T47D (cell line): ENCODE measurements at regions not wholly inside any gene's neighbourhood (a gene's known extent, or its start where the extent isn't known, plus 50 kb on each side); places are given as distances from the start of the nearest gene placed in this dataset.
"Not testable (repeated sequence)": the region's sequence is repeated elsewhere in the genome, so short reads cannot be mapped to it uniquely, and the experiment has no call there.

Experiments
- DNase-seq, 2 experiments: peaks; one replicate each; pipeline versions ENCODE4 v3.0.0 to v3.0.0-alpha.2; 2011 to 2012; ENCODE audit warnings: low read depth in 1 of 2, low spot score in 1 of 2
- JUND ChIP-seq: IDR thresholded peaks from 2 replicates; pipeline ENCODE4 v1.6.1; 2012; ENCODE audit warnings: low read depth
- in situ Hi-C: cut with HindIII; loops from 2 replicates; pipeline ENCODE4 v1.10.0; 2016; ENCODE audit warnings: low sequenced_read_pairs, low pct_unique_long_range_greater_than_20kb

DNA sequence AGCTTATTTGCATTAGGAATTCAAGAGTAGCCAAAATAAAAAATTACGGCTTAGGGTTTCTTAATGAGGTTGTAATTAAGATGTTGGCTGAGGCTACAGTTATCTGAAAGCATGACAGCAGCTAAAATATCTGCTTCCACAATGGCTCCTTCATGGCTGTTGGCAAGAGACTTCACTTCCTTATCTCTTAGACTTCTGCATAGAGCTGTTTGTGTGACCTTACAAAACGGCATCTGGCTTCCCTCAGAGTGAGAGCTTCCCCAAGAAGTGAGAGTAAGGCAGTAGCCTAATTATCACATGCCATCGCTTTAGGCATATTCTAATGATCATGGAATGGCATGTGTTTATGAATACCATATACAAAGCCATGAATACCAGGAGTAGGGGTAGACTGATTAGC, 57.6 kb downstream of the CCDC59 start:
- no peak for DNase-seq
- TF ChIP-seq JUND: no peak
- in situ Hi-C loops: no loop called here

- no peak for TF ChIP-seq JUND
- in situ Hi-C loops: no loop called here
- no peak for DNase-seq
These were observed 58.7 kb downstream of the CCDC59 start for GRCh38 chr12:82299319-82300025.

- TF ChIP-seq JUND: no peak
- DNase-seq: no peak
- in situ Hi-C loops: no loop called here
These were observed 67.8 kb downstream of the CCDC59 start for GRCh38 chr12:82290415-82290814.

GRCh38 chr12:82281335-82281734, 76.9 kb downstream of the CCDC59 start:
- in situ Hi-C loops, DNase-seq: not testable (repeated sequence)

DNA sequence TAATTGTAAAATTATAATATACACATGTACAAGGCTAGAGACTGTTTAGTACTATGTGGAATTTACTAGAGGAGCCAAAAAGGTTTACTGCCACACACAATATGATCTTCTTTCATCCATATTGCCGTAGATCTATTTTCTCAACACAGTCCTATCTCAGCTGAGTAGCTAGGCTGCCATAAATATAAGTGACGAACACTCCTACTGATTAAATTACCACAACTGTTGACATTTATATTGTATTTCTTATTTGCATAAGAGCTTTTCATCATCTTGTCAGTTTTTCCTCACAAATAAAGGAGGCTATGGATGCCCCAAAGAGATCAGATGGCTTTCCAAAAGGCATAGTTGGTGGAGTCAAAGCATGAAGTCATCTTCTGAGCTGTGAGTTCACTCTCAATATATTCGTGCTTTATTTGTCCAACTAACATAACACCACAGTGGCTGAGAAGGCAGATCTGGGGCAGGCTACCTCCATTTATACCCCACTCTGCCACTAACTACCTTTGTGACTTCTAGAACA, 78.6 kb downstream of the CCDC59 start:
- DNase-seq: no peak
- TF ChIP-seq JUND: no peak
- in situ Hi-C loops: no loop called here

DNA sequence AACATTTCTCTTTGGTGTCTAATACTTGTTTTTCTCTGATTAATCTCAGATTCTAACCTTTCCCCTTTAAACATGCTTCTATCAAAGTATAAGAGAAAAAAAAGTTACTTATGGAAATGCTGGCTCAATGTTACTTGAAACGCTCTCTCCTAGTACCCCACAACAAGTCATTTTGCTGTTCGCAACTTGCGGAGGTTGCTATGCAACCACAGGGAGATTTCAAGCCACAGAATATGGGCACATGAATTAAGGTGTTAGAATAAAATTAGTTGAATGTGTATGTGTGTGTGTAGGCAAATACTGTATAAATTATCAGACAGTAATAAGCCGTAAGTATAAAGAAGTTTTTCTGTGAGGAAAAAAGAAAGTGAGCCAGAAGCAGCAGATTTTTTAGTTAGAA, 80.6 kb downstream of the CCDC59 start:
- in situ Hi-C loops: no loop called here
- no peak for DNase-seq
- no peak for TF ChIP-seq JUND

GRCh38 chr12:82242729-82243128, 115.5 kb downstream of the CCDC59 start:
- in situ Hi-C loops: no loop called here
- no peak for DNase-seq
- no peak for TF ChIP-seq JUND

DNA sequence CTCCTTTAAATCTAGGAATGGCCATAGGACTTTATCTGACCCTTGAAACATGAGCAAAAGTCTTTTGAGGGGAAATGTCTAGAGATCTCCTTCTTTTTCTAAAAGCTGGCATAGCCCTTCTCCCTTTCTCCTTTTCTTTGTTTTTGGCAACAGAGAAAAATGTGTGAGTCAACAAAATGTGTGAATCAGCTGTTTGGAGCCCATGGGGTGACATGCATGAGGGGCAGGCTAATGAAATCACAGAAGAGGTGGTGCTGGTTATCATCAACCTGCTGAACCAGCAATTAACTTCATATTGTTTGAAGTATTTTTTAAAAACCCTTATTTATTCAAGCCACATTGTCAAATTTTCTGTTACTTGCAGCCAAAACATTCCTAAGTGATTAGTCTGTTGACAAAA, 132.3 kb downstream of the CCDC59 start:
- no peak for DNase-seq
- no peak for TF ChIP-seq JUND
- in situ Hi-C loops: no loop called here

- no peak for TF ChIP-seq JUND
- no peak for DNase-seq
- in situ Hi-C loops: no loop called here
These were observed 134.8 kb downstream of the CCDC59 start for GRCh38 chr12:82223426-82223825.

GRCh38 chr12:82216475-82216874, 141.7 kb downstream of the CCDC59 start:
- in situ Hi-C loops: no loop called here
- no peak for TF ChIP-seq JUND
- DNase-seq: no peak

DNA sequence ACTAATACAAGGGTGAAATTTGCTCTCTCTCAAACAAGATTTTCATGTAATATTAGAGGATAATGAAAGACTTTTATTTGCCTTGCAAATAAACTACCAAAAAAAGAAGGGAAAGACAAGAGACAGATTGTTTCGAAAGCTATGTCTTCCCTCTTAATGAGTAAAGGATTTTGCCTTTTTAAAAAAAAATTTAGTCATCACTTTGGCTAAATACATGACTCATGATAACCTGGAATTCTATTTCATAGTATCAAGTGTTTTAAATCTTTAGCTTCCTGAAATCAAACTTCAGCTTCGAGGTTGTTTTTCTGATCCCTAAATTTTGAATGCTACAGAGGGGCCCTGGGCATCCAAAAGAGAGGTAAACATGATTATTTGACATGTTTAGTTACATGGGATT, 144.4 kb downstream of the CCDC59 start:
- in situ Hi-C loops: no loop called here
- DNase-seq: no peak
- TF ChIP-seq JUND: no peak

GRCh38 chr12:82210882-82211281, 147.3 kb downstream of the CCDC59 start:
- no peak for DNase-seq
- in situ Hi-C loops: no loop called here
- no peak for TF ChIP-seq JUND

DNA sequence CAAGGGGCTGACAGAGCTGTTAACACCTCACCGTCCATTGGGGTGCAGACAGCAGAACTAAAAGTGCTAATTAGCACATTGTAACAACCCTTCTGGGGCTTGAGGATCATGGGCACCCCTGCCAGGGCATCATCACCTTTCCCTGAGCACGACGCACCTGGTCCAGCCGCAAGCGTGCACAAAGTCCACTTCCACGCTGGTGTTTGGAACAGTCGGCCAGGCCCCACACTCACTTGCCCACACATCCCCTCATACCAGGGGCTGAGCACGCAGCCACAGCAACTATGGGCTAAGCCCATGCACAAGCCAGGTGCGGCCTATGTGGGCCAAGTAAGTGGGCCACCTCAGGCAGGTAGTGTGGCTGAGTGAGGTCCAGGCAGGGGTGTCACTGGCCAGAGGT, 148.7 kb downstream of the CCDC59 start:
- in situ Hi-C loops: no loop called here
- no peak for DNase-seq
- TF ChIP-seq JUND: no peak

DNA sequence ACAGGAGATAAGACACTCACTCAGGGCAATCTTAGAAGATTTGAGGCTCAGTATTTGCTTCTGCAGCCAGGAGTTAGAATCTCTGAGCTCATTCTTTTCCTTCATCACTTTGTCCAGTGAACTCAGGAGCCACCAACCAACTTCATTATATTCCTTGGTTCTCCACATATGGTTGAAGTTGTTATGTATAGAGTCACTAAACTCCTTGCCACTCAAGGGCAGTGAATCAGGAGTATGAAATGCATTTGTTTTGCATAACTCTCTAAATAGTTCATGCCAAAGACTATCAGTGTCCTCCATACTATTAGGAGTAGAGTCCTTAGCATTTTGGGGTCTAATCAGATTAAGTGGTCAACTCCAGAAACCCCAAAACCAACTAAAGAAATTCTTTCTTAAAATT, 150.6 kb downstream of the CCDC59 start:
- DNase-seq: no peak
- in situ Hi-C loops: no loop called here
- TF ChIP-seq JUND: no peak
